ENCODE measurements at regions not wholly inside any gene's neighbourhood (a gene's known extent, or its start where the extent isn't known, plus 50 kb on each side); places are given as distances from the start of the nearest gene placed in this dataset.

- no peak for DNase-seq
Measured at GRCh38 chr1:164183854-164184635, 374.9 kb upstream of the PBX1 start.

- no peak for DNase-seq
Measured at GRCh38 chr1:164186881-164187280, 372.1 kb upstream of the PBX1 start.

GRCh38 chr1:164188497-164188896 lies 370.5 kb upstream of the PBX1 start:
- DNase-seq, result no peak

- no peak for DNase-seq
Measured at GRCh38 chr1:164191191-164191590, 367.8 kb upstream of the PBX1 start.

- no peak for DNase-seq
Measured at GRCh38 chr1:164210211-164210739, 348.7 kb upstream of the PBX1 start.

DNA sequence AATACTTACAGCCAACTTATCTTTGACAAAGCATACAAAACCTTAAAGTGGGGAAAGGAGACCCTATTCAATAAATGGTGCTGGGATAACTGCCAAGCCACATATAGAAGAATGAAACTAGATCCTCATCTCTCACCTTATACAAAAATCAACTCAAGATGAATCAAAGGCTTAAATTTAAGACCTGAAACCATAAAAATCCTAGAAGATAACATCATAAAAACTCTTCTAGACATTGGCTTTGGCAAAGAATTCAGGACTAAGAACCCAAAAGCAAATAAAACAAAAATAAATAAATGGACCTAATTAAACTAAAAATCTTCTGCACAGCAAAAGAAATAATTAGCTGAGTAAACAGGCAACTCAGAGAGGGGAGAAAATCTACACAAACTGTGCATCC lies 335.6 kb upstream of the PBX1 start:
- DNase-seq, result no peak

DNA sequence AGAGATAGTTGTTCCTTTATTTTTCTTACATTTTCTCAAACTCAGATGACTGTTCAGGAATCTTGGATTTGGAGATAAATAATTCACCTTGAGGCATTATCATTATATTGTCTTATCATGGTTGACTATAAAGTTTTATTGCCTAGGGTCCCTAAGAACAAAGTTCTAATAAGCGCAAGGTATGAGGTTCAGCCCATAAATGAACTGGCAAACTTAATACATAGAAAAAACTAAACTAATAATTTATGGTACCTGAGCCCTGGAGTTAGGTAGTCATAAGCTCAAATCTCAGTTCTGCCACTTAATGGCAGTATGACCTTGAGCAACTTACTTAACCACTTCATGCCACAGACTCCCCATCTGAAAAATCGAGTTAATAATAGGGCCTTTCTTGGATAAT lies 334.0 kb upstream of the PBX1 start:
- DNase-seq, result no peak

DNA sequence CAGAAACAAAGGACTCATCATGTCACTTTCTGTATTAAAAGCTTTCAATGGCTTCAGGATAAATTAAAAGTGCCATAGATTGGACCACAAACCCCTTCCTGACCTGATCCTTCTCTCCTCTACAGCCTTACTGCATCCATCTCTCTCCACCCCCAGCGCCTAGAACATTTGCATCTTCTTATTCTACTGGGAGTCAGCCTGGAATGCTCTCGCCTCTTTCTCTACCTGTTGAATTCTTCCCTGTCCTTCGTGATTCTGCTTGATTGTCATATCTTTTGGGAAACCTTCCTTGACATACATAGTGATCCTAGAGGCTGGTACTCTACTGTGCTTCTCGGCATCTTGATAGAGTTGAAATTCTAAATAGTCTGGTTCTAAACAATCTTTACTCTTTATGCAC lies 332.0 kb upstream of the PBX1 start:
- DNase-seq, result no peak

DNA sequence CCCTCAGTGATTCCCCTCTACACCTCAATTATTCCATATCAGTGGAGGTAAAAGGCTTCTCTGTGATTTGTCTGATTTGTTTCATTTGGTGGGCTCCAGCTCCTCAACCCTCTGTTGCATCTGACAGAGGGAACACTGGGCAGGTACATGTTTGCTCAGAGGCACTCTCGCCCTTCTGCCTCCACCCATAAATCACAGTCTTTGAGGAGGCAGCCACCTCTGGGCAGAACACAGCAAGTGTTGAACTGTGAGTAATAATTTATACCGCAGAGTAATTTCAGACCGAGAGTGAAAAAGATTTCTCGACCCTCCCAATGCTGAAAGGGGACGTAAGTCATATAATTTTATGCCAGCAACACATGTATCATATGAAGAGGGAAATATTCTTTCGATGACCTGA lies 330.1 kb upstream of the PBX1 start:
- no peak for DNase-seq

DNA sequence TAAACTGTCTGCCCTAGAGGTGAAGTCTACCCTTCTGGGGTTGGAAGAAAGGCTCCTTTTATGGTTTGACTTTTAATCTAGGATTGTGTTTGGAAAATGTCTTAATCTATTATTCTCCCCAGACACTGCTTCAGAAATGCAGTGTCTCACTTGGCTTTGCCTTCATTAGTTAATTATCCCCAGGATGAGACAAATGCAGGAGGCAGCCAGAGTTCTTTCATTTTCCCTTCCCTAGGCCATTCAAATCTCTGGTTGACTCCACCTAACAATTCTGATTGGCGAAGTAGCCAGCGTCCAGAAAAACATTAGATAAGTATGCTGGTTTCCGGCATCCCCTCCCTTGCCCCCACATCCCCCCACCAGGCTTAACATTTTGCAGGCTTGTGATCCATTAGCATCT lies 325.8 kb upstream of the PBX1 start:
- no peak for DNase-seq

GRCh38 chr1:164240081-164240480 lies 318.9 kb upstream of the PBX1 start:
- no peak for DNase-seq

GRCh38 chr1:164250365-164250764 lies 308.6 kb upstream of the PBX1 start:
- no peak for DNase-seq

DNA sequence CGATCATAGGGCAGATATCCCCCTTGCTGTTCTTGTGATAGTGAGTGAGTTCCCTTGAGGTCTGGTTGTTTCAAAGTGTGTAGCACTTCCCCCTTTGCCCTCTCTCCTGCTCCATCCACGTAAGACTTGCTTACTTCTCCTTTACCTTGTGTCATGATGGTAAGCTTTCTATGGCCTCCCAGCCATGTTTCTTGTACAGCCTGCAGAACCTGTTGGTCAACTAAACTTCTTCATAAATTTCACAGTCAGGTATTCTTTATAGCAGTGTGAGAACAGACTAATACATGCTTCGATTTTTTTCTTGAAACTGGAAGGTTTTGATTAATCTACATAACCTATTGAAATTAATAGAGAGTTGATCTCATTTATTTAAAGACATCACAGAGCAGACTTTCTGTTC lies 302.5 kb upstream of the PBX1 start:
- DNase-seq, result no peak

DNA sequence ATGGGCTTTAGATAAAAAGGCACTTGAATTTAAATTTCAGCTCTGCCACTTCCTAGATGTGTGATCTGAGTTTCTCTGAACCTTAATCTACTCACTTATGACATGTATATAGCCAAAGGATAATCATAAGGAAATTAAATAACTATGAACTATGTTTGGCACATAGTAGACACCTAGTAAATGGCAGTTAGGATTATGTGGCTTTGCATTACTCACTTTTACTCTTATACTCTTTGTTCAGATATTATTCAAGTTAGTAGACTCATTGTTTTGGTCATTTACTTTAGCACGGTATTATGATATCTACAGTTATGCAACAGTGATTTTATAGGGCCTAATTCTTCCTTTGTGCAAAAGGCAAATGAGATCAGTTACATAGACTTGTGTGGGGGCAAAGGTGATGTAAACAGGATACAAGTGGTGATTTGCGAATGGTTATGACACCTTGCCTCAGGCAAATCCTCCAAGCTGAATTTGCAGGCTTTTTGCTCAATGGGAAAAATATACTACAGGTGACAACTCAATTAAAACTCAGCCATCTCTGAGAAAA lies 297.2 kb upstream of the PBX1 start:
- DNase-seq, result no peak

- no peak for DNase-seq
Measured at GRCh38 chr1:164263540-164263939, 295.4 kb upstream of the PBX1 start.

DNA sequence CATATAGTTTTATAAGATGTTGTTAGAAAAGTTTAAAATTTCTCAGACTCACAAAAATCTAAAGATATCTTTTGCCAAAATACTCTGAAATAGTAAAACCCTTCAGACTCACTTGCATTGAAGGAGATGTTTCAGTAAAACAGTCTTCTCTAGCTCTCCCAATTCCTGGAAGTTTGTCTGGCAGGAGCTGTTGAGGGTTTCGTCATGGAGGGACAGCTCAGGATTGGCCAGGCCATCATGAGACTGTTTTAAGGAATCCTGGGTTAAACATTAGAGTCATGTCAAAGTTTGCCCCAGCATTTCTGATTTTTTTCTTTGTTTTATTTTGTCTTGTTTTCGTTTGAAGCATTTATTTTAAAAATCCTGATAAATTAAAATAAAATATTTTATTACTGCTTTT lies 293.8 kb upstream of the PBX1 start:
- DNase-seq, result no peak

DNA sequence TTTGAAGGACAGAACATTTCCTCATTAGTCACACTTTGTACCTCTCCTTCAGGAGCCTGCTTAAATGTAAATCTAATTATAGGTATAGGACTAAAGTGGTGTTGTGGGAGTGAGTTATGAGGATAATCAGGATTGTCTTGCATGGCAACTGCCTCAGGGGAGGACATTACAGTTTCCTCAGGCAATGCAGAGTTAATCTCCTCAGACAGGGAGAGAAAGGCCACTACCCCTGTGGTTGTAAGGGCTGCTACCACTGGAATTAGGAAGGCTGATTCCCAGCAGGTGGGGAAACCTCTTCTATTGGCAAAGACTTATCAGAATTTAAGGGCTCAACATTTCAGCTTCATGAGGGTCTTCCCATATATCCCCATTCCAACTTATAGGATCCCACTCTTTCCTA lies 286.8 kb upstream of the PBX1 start:
- no peak for DNase-seq

DNA sequence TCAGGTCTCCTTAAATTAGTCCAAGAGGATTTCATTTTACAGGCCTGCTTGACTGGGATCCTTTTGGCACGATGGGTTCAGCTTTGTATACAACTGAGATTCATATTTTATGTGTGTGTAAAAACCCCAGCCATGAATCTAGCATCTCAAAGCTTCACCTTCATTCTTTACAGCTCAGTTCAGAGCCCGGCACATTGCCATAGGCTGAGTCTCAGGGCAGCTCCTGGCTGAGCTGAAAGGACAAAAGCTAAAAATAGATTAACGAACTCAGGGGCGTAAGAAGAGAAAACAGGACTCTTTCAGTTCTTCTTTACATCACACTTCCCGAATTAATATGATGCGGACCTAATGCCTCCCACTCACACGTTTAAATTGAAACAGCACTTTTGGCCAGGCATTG lies 262.8 kb upstream of the PBX1 start:
- DNase-seq, result no peak

GRCh38 chr1:164308101-164308500 lies 250.9 kb upstream of the PBX1 start:
- DNase-seq, result no peak

DNA sequence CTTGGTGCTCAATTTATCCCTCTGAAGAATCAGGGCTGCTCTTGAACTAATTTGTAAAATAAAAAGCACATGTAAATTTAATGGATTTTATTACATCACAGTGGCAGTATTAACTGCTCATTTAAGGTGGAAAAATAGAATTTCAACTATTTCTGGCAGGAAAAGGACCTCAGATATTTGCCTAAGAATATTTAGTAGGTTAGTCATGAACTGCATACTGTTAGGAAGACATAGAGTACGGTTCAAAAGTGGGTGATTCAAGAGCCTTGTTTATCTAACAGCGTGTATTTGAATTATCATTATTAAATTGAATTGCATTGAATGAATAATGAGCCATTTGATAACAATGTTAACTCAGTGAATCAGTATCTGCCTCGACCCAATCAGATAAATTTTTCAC lies 248.8 kb upstream of the PBX1 start:
- DNase-seq, result no peak

DNA sequence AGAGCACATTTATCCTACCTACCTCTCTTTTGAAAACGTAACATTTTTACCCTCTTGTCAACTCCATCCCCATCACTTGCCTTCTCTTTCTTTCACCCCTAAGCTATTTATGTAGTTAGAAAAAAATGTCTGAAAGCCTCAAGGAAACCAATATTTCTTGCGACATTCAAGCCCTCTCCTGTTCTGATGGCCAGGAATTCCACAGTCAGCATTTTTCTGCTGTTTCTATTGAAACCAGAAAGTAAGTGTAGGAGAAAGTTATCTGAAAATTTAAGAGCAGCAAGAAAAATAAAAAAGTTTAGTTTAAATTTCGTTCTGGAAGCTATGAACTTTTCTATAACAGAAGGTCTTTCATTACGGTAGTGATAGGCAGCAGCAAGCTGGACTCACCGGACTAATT lies 247.6 kb upstream of the PBX1 start:
- no peak for DNase-seq

- DNase-seq, result no peak
Measured at GRCh38 chr1:164320790-164321731, 237.9 kb upstream of the PBX1 start.

DNA sequence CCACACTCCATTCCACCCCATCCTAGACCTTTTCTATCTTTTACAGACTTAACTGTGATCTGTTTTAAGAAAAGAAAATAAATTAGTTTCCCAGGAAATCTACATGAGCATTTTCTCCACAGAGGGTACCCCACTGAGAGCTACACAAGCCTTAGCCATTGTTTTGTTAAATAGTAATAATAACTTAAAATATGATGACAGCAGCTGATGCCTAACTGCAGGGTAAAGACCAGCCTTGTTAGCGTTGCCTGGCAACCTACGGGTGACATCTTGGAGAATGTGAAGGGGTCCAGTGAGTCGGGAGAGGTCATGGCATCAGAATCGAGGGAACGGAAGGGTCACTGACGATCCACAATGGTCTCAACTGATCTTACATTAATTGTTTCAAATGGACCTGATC lies 233.2 kb upstream of the PBX1 start:
- DNase-seq, result no peak

DNA sequence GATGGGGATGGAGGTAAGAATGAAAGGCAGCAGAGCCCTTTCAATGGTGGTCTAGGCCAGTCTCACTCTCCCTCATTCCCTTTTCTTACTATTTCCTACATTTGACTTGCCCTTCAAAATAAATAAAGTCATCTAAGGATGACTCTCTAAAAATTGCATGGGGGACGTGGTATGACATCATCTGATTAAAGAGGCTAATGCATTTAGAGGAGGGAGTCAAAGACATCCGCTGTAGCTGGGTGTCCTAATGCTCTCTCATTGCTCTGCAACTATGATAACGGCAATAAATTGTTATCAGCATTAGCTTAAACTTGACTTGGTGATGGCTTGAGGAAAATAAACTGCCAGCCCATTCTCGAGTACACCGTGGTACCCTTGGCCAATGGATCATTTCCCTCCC lies 225.6 kb upstream of the PBX1 start:
- DNase-seq, result no peak
